HG03280 (cell line): ENCODE measurements at regions not wholly inside any gene's neighbourhood (a gene's known extent, or its start where the extent isn't known, plus 50 kb on each side); places are given as distances from the start of the nearest gene placed in this dataset.
"Not testable (repeated sequence)": the region's sequence is repeated elsewhere in the genome, so short reads cannot be mapped to it uniquely, and the experiment has no call there.

Experiments used
- ATAC-seq: cut with Tn5 transposase; IDR thresholded peaks from one replicate; pipeline ENCODE4 v1.9.1; 2021; ENCODE audit warnings: mild to moderate bottlenecking, moderate library complexity; ENCODE audit not compliant: unreplicated experiment

DNA sequence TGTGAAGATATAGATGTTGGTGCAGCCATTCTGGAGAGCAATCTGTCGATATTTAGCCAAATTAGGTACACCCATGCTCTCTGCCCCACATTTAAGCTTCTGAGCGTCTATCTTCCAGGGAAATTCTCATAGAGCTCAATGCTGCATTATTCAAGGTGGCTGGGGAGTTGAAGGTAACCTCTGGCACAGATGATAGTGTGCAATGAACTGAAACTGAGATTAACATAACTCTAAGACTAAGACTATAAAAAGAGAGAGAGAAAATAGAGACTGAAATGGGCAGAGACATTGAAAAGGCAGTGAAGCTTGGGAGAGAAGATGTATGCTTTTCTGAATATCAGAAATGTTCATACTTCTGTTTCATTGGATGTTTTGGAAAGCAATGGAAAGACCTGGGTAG is 1197.0 kb upstream of the AUTS2 start:
- no peak for ATAC-seq

DNA sequence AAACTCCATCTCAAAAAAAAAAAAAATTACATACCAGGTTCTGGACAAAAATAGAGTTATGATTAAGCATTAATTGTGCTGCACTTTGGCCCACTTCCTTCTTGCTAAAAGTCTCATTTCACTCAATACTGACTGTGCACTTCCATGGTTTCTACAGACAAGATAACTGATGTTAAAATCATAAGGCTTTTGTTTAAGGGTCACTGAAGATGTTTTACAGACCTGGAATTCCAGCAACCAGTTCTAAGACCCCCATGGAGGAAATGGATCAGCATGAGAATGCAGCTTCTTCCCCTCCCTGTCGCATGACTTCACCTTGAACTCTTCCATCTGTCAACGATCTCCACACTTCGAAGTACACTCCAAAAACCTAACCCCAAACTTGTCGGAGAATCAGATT is 1191.8 kb upstream of the AUTS2 start:
- ATAC-seq: no peak

DNA sequence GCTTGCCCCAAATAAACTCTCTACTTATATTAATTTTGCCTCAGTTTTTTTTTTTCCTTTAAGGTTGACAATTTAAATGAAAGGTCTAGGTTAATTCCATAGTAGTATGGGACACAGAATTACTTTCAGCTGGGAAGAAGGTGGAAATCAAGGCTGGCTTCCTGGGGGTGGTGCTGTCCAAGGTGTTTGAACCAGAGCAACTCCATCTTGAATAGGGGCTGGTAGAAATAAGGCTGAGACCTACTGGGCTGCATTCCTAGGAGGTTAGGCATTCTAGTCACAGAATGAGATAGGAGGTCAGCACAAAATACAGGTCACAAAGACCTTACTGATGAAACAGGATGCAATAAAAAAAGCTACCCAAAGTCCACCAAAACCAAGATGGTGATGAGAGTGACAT is 1190.8 kb upstream of the AUTS2 start:
- no peak for ATAC-seq

DNA sequence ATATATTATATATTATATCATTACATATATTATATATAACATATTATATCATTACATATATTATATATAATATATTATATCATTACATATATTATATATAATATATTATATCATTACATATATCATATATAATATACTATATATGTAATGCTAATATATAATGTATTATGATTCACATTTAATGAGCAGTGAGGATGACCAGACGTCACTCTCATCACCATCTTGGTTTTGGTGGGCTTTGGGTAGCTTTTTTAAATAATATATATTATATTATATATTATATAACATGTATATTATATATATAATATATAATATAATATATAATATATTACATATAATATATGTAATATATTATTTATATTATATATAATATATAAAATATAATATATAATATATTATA is 1189.4 kb upstream of the AUTS2 start:
- ATAC-seq: no peak

DNA sequence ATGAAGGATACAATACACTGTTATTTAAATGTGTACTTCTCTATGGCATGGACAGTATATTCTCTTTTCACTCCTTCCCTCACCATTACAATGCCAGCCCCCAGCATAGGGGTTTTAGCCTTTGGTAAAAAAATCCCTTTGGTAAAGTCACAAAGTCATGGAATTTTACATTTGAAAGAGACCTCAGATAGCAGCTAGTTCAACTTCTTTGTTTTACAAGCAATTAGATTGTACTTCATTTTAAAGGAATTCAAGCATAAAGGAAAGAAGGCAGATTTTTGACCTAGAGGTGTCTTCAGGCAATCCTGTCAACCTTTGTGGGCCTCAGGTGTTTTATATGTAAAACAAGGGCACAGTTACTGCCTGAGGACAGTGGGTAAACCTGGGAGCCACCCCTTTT is 1188.4 kb upstream of the AUTS2 start:
- no peak for ATAC-seq

DNA sequence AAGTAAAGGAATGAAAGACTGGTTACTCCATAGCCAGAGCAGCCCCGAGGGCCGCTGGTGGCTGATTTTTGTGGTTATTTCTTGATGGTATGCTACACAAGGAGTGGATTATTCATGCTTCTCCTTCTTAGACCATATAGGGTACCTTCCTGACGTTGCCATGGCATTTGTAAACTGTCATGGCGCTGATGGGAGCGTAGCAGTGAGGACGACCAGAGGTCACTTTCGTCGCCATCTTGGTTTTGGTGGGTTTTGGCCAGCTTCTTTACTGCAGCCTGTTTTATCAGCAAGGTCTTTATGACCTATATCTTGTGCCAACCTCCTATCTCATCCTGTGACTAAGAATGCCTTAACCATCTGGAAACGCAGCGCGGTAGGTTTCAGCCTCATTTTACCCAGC is 1187.6 kb upstream of the AUTS2 start:
- ATAC-seq: not testable (repeated sequence)

DNA sequence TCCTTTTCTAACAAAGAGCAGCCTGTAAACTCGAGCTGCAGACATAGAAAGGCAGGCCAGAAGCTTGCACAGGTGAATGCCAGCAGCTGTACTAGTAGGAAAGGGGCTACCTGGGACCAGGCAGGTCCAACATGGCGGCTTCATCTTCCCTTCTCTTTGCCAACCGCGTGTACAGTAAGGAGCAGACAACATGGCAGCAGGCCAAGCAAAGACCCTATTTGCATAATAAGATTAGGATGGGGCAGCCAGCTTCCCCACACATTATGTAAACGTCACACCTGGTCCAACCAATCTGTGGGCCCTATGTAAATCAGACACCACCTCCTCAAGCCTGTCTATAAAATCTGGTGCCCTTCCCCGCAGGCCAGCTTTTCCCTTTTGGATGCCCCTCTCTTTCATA is 1186.5 kb upstream of the AUTS2 start:
- no peak for ATAC-seq

DNA sequence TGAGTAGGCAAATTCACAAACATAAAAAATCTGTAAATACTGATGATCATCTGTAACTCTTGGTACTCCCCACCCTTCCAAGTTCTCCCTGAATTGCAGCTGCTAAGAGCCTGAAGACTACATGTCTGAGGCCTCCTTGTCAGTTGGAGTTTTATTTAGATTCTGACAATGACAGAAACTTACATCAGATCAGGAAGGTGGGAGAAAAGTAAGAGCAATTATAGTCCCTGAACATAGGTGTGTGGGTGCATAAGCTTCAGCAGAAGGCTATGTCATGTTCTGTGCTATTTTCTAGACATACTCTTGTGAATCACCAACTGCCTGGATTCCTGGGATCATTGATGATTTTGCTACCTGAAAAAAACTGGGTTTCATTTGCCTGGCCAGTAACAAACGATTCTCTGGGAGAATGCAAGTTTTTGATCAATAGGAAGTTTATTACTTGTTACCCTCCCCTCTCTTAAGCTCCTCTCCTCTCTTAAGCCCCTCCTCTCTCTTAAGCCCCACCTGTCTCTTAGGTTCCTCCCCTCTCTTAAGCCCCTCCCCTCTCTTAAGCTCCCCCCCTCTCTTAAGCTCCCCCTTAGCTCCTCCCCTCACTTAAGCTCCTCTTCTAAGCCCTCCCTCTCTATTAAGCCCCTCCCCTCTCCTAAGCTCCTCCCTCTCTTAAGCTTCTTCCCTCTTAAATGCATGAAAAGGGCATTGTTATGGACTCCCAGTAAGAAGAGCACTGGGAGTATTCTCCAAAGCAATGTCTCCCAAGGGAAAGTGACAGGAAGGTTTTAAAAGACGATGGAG is 1183.4 kb upstream of the AUTS2 start:
- ATAC-seq: no peak

DNA sequence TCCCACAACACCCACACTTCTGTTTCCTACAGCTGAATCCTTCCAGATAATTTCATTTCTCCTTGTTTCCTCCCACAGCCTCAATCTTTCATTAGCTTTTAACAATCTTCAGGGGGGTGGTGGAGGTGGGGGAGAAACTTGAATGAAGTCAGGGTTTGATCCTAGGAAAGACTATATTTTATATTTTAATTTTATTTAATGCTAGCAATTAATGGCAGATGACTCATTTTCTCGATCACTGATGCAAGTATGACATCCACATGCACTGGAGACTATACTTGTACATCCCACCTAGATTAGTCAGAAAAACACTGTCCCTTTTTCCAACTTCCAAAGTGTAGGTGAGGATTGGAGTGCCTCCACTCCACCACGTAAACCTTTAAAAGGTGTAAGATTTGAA is 1181.3 kb upstream of the AUTS2 start:
- ATAC-seq: no peak

DNA sequence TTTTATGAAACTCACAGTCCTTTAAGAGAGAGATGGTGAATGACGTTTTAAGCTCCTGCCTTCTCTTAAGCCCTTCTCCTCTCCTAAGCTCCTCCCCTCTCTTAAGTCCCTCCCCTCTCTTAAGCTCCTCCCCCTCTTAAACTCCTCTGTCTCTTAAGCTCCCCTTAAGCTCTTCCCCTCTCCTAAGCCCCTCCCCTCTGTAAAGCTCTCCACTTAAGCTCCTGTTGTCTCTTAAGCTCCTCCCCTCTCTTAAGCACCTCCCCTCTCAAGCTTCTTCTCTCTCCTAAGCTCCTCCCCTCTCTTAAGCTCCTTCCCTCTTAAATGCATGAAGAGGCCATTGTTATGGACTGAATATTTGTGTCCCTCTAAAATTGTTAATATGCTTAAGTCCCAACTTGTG is 1180.6 kb upstream of the AUTS2 start:
- no peak for ATAC-seq

DNA sequence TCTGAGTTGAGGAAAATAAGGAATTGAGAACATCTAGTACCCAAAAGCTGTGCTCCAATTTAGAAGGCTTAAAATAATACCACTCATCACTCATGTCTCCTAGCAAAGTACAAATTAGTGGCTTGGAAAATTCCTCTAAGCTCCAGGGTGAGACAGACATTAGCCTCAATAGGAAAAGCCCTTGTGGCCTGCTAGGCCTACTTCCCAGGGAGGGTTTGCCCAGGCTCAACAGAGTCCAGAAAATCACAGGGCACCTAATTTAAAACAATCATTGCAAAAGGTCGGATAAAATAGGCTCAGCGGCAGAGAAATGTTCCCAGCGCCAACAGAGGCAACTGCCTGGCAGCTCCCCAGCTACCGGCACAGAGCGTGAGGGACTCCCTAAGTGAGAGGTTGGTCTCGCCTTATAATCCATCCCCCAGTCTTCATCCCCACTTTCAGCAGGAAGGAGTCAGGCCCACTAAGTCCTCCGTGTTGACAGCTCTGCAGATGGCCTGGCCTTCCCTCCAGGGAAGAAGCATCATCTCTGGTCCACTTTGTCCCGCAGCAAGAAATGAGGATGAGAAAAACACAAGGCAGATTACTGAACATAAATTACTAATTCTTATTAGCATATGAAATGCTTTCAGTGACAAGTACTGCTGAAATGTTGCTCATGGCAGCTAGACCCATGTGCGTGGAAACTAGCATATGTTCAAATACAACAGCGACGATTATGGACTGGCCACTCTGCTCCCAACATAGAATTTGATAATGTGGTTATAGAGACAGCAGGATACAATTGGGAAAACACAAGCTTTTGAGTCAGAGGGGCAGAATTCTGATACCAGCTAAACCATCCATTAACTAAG is 1177.7 kb upstream of the AUTS2 start:
- no peak for ATAC-seq

DNA sequence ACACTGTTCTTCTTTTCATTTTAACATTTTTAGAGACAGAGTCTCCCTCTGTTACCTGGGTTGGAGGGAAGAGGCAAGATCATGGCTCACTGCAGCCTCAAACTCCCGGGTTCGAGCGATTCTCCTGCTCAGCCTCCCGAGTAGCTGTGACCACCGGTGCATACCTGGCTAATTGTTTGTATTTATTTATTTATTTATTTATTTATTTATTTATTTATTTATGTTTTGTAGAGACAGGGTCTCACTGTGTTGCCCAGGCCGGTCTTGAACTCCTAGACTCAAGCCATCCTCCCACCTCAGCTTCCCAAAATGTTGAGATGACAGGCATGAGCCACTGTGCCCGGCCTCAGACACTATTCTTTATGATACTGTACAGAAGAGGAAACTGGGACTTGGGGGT is 1176.6 kb upstream of the AUTS2 start:
- ATAC-seq: no peak

DNA sequence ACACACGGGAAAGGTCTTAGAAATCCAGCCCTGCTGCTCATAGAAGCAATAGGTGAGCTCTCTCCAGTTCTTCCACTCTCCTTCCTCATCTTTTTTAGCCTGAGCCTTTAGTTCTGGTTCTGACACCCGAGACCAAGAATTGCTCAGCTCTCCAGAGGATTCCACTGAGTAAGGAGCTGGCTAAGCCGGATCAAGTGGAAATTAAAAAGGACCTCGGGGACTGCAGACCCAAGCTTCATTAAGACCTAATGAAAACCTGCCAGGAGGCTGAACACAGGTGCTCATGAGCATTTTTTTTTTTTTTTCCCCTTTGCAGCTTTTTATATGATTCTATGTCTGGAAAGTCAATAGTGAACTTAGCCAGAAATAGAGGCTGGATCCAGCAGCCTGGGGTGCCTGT is 1176.0 kb upstream of the AUTS2 start:
- no peak for ATAC-seq

DNA sequence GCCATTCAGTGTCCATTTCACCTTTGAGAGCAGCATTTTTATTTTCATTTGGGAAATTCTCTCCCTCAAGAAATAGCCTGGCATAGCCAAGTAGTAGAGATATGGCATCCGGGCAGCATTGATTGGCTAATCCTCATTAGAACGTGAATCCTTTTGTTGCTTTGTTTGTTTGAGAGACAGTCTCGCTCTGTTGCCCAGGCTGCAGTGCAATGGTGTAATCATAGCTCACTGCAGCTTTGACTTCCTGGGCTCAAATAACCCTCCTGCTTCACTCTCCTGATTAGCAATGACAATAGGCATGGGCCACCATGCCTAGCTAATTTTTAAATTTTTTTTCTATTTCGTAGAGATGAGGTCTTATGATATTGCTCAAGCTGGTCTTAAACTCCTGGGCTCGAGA is 1174.9 kb upstream of the AUTS2 start:
- no peak for ATAC-seq

DNA sequence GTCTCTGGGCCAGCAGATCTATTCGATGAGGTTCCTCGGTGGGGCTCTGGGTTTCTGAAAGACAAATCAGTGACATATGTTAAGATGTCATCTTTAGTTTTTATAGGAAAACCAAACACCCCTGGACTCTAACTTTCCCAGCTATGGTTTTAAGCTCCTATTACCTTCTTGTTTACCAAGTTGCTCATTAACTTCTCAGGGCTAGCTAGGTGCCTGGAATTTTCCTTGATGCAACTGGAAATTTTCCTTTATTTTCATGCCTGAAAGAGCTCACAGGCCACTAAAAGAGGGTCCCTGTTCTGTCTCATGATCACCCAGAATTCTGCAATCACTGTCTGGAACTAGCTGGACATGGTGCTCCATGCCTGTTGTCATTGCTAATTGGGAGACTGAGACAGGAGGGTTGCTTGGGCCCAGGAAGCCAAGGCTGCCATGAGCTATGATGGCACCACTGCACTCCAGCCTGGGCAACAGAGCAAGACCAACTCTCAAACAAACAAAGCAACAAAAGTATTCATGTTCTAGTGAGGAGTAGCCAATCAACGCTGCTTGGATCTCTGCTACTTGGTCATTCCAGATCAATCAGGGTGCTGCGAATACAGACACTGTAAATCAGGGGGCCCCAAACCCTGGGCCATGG is 1173.5 kb upstream of the AUTS2 start:
- ATAC-seq: no peak

DNA sequence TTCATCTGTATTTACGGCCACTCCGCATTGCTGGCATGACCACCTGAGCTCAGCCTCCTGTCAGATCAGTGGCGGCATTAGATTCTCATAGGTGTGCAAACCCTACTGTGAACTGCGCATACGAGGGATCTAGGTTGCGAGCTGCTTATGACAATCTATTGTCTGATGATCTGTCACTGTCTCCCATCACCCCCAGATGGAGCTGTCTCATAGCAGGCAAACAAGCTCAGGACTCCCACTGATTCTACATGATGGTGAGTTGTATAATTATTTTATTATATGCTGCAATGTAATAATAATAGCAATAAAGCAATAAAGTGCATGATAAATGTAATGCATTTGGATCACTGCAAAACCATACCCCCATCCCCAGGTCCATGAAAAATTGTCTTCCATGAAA is 1172.9 kb upstream of the AUTS2 start:
- ATAC-seq: no peak

DNA sequence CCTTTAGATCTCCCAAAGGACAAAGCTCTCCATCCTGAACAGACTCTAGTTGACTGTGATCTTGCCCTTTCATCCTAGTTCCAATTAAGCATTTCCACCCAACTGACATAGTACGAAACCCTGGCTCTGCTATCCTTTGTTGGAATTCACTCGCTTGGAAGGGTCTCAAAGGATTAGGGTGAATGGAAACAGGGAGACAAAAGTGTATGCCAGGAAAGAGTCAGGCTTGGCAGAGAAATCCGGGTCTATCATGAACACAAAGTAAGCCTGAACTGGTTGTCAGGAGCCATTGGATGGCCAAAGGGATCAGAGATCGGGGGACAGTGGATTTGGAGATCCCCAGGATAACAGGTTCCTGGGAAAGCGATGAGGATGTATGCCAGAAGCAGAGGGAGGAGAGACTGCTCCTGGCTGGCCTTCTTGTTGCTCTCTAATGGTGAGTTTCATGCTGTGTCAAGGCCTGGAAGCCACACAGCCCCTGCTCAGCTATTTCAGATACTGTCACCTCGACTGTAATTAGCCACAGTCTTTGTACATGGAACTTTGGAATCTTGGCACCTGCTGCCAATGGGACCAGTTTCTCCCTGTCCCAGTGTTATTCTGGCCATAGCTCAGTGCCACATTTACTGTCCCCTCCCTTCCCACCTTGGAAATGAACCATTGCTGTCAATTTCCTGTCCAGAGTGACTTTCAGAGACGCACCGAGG is 1168.7 kb upstream of the AUTS2 start:
- ATAC-seq: no peak

DNA sequence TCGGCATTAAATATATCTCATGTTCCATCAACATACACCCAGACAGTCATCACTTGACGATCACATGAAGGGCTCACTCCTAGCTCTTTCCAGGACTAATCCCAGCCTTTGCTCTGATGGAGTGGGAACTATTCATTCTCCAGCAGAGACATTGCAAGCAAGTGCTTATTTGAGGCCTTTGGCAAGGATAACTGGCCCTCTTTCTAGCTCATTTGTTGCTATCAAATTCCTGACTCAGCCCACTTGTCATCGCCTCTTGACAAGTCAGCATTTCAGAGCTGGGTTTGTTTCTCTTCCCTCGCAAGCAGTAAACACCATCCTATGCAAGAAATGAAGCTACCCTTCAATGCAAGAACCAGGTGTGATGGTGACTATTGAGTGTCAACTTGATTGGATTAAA is 1165.7 kb upstream of the AUTS2 start:
- ATAC-seq: no peak

DNA sequence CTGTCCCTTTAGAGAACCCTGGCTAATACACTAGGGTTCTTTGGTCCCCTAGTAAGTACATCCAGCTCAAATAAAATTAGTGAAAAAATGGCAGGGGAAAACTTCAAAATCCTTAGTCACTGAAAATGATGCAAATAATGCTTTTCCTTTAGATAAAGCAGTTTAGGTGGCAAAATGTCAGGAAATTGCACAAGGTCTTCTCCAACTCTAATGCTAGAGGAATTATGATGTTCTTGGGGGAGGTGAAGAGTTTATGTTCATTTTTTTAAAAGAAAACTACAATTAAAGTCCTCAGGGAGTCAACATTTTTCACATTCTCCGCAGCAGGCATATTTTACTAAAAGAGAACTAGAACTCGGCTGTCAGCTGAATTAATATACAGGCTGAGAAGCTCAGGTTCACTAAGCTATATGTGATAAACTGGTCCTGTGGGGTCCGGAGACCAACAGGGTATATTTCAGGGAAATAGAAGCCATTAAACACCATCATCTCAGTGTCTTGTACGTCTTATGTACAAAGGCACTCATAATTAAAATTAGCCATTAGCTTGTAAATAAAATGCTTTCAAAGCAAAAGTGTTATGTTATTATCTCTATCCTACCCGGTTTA is 1164.7 kb upstream of the AUTS2 start:
- ATAC-seq: no peak

DNA sequence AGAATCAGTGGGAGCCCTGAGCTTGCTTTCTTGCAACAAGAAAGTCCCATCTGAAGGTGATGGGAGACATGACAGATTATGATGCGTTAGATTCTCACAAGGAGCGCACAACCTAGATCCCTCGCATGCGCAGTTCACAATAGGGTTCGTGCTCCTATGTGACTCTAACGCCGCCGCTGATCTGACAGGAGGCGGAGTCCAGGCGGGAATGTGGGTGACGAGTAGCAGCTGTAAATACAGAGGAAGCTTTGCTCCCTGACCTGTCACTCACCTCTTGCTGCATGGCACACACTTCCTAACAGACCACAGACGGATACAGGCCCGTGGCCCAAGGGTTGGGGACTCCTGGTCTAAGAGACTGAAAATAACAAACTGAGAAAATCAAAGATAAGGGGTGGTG is 1163.4 kb upstream of the AUTS2 start:
- no peak for ATAC-seq

DNA sequence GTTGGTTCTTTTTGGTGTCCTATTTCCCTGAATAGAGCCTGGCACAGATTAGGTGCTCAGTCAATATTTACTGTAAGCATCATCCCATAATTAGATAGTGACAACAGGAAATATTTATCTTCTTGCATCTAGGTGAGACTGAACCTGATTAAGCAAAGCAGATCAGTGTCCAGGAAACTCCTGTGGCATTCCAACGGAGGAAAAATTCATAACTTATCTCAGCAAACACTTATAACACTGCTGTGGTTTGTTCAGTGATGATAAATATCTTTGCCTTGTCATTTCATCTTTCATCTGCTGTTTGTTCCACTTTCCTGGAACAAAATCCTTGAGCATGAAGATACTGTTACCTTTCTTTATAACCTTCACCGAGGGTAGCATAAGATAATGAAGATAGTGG is 1160.3 kb upstream of the AUTS2 start:
- ATAC-seq: no peak
